Stimulated activated CD4-positive, alpha-beta T cell treated with anti-CD3 and anti-CD28 coated beads, Interleukin-4, amount 100 ng/mL, for 4 hours (primary cell): ENCODE measurements at regions not wholly inside any gene's neighbourhood (a gene's known extent, or its start where the extent isn't known, plus 50 kb on each side); places are given as distances from the start of the nearest gene placed in this dataset.

Experiments
- DNase-seq, 2 experiments: peaks; one replicate each; pipeline ENCODE4 v3.0.0-alpha.2; 2020

- no peak for DNase-seq
Observed at GRCh38 chr4:106764774-106765173, 271.3 kb downstream of the DKK2 start.

DNA sequence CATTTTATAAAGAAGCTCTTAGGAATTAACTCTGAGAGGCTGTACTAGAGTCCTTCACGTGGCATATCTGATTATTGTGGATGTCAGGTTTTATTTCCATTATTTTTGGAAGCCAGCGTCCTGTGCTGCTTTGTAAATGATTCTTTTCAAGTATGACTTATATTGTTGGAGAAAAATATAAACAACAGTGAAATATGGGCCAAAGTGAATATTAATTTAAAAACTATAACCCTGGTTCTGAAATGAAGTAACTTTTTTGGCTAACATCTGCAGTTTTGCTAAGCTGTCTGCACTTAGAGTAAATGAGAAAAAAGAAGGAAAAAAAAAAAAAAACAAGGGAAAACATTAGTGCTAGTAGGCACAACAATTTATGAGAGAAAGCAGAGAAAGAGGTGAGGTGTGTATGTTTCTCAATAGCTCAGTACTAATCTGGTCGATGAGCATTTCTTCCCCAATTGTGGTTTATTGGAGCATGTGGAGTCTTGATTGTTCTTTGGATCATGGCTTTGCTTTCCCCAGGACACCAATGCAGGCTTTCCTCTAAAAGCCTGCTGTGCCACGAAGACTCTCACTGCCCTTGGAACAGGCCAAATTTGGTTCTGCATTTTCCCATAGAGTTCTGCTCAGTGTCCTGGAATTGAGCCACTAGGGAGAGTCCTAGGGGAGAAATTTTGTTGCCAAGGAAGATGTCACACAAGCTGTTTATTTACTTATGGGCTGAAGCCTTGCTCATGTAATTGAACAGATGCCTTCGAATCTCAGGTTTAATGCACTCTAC is 273.3 kb downstream of the DKK2 start:
- no peak for DNase-seq

GRCh38 chr4:106753426-106753825 is 282.7 kb downstream of the DKK2 start:
- no peak for DNase-seq

GRCh38 chr4:106746451-106746850 is 289.7 kb downstream of the DKK2 start:
- no peak for DNase-seq

DNA sequence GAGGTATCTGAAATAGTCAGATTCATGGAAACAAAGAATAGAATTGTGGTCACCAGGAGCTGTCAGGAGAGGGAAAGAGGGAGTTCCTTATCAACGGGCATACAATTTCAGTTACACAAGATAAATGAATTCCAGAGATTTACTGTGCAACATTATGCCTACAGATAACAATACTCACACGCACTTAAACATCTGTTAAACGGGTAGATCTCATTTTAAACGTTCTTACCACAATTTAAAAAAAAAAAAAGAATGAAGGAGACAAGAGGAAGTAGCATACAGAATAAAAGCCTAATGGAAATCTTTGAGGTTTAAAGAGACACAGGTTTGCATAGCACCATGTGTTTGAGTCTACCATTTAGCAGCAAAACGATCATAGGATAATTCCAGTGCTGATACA is 298.0 kb downstream of the DKK2 start:
- no peak for DNase-seq

DNA sequence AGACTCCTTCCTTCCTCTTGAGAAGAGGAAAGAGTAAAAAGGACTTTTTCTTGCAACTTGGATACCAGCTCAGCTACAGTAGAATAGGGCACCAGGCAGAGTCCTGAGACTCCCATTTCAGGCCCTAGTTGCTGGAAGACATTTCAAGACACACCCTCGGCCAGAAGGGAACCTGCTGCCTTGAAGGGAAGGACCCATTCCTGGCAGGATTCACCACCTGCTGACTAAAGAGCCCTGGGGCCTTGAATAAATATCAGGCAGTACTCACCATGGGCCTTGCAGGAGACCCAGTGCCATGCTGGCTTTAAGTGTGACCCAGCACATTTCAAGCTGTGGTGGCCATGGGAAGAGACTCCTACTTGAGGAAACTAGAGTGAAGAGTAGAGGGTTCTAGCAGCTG is 317.6 kb downstream of the DKK2 start:
- DNase-seq = no peak

DNA sequence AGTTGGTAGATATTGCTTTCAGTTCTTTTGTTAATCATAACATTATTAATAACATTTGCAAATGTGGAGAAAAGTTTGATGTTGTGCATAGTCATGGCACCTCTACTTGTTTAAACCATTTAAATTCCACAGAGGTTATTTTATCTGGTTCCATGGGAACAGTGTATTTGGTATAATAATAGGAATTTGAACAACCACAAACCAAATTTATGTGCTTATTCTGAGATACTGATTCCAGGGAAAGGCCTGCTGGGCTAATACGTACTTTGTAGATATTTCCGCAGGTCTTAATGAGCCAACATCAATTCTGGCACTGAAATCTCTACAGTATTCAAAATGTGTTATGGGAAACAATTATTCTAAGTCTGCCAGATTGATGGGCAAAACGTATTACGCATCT is 319.0 kb downstream of the DKK2 start:
- no peak for DNase-seq

- no peak for DNase-seq
Observed at GRCh38 chr4:106715825-106716224, 320.3 kb downstream of the DKK2 start.

DNA sequence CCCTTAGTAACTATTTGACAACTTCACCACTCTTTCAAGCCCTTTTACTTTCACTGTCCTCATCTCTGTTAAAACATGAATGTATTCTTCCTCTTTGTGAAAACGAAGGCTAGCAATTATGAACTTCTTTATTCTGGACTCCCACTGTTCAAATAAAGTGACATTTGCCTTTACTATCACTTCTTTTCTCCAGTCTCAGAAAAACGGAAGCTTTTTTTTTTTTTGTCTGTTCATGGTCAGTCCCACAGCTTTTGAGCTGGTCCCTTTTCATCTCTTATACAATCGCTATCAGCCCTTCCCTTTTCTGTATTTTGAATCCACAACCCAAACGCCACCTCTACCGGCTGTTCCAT is 327.7 kb downstream of the DKK2 start:
- no peak for DNase-seq

DNA sequence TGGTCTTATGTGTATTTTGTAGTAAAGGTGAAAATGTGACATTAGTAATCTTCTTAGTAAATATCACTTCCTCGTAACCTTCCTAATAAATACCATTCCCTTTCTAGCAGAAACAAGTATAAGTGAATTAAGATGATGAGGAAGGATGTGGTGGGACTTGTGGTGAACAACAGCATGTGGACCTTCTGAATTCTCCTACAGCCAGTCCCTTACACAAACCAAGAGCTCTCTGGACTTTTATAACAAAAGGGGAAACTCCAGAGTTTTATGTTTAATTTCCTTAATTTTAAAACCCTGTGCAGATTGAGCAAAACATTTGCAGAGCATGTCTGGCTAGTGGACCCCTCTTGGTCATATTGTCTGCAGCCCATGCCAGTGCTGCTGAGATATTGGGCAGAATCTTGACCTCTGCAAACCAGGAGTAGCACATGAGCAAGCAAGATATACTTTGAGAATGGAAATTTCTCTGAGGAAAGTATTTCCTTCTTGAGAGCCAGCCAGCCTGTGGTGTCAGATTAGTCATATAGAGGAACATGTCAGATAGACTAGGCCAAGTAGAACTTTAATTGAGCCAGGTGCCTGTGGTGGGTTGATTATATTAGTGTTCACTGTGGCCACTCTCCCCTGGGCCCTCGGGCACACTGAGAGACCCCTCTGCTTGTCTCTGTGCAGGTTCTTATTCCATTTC is 328.2 kb downstream of the DKK2 start:
- DNase-seq = no peak

DNA sequence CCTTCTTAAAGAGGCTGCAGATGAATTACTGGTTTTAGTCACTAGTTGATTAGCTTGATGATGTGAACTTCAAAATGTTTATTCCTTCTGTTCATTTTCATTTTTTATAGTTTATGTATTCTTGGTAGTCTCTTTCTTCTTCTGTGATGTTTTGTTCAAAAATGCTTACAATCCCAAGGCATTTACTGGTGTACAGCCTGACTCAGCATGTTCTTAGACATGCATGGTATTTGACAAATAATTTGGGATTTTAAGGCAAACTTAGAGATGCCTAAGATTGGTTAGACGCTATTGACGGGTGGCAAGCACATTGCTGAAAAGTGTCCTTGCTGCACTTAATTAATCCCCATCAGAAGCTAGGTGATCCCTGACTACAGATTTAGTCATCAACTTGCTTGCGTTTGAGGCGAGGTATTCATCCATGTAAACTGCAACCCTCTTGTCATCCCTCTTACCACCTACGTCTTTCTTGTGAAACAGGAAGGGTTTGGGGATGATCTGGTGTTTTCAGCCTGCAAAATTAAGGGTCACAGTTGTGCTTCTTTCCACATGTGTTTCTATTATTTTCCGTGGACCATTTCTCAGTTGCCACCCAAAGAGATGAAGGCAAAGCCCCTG is 331.8 kb downstream of the DKK2 start:
- no peak for DNase-seq

DNA sequence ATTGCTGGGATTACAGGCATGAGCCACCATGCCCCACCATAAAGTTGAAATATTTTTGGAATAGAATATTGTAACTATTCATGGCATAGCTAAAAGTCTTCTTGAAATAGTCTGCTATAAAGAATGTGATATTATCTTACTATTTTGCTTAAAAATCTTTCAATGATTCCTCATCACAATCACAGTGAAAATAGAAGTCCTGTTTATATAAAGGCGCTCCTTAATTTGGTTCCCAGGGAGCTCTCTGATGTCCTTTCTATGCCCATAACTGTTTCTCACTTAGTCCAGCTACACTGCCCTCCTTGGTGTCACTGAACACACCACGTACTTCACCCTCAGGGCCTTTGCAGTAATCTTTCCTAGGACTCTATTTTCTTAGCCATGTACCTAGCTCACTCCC is 331.7 kb upstream of the GIMD1 start:
- DNase-seq = no peak

DNA sequence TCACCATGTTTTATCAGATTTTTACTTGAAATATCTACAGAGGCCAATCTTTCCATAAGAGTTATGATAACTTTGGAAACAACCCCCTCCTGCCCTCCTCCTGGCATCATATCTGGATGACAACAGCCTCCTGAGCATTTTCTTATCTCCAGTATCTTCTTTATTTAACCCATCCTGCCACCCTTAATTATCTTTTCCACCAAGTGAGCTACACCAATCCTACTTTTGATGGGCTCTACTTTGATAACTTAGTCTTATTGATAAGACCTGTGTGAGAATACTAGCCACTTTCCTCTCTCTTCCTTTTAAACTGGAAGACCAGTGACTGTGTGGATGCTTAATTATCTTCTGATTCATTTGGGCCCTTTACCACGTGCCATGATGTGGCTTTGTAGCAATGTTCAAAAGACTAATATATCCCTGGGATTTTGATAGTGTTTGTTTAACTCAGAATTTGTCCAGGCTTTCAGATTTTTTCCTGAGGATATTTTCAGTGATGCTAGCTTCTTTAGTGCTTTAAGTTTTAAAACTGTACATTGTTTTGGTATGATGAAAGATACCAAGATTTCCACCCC is 330.1 kb upstream of the GIMD1 start:
- no peak for DNase-seq

DNA sequence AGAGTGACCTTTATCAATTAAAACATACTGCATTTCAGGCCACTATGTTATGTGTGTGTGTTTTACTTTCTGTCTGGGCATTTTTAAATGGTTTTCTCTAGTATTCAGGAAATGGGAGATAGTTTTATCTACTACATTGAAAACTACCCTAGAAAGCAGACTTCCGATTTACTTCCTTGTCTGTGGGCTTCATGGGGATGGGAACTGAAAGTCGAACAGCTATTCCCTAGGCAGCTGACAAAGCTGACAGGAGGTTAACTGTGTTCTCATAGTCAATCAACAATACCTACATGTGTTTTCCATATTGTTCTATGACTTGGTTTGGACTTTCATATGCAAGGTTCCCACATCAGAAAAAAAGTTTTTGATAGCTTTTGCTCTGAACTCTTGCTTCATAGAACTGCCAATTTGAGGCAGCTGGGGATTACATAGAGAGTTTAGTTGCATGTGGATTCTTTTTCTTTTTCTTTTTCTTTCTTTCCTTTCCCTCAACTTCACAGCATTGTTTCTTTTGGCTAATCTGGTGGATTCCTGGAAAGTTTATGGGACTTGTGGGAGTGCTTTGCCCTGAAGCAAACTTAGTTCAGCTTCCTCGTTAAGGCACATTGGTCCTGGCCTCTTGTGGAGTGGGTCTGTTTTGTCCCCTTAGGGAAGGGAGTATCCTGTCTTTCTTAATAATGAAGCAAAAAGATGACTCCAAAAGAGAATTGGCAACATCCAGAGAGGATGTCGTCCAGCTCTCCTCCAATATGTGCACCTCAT is 327.1 kb upstream of the GIMD1 start:
- DNase-seq = no peak

GRCh38 chr4:106694232-106694631 is 325.7 kb upstream of the GIMD1 start:
- no peak for DNase-seq

DNA sequence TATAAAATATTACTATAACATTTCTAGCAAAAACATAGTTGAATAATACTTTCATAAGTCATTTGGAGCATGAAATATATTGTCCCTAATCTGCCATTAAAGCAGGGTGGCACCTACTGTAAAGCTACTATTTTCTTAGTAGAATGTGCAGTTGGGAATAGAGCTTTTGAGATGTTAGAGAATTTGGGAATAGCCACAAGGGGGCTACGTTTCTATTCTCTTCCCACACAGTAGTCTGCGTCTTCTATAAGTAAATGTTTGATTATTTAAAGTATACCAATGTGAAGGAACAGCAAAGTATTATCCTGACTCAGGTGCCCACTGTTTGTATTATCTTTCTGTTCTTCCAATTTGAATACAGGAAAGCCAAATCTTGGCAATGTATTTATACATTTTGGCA is 323.2 kb upstream of the GIMD1 start:
- DNase-seq = no peak

DNA sequence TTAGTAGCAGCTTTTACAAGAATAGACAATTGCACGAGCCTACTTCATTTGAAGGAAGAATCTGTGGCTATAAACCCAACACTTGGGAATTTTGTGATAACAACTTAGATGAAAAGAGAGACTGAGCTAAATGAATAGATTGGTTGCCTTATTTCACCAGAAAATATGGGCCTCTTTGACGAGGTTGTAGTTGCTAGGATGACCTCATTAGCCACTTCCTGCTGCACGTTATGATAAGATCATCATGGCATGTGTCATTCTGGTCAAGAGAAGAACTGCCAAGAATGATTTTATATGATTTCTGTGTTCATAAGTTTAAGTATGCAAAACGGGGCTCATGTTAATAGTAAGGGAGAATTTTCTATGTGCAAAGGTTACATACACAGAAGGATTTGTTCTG is 321.9 kb upstream of the GIMD1 start:
- no peak for DNase-seq

DNA sequence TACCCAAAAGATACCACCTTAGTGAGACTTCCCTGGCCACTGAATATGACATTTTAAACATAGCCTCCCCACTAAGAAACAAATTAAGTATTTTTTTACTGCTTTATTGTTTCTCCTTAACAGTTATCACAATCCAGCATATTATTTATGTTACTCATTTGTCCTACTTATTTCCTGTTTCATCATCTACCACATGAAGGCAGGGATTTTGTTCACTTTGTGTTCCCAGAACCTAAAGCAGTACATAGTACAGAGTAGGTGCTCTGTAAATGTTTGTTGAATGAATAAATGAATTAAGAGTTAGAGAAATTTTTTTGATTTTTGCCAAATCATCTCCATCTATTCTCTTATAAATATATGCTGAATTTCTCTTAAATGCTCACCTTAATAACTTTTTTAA is 318.4 kb upstream of the GIMD1 start:
- DNase-seq = no peak

DNA sequence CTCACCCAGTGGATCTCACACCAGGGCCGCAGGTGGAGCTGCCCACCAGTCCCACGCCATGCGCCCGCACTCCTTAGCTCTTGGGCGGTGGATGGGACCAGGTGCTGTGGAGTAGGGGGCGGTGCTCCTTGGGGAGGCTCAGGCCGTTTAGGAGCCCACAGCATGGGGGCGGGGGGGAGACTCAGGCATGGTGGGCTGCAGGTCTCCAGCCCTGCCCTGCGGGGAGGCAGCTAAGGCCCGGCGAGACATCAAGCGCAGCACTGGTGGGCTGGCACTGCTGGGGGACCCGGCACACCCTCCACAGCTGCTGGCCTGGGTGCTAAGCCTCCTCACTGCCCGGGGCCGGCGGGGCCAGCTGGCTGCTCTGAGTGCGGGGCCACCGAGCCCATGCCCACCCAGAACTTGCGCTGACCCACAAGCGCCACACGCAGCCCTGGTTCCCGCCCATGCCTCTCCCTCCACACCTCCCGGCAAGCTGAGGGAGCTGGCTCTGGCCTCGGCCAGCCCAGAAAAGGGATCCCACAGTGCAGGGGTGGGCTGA is 312.9 kb upstream of the GIMD1 start:
- DNase-seq = no peak

DNA sequence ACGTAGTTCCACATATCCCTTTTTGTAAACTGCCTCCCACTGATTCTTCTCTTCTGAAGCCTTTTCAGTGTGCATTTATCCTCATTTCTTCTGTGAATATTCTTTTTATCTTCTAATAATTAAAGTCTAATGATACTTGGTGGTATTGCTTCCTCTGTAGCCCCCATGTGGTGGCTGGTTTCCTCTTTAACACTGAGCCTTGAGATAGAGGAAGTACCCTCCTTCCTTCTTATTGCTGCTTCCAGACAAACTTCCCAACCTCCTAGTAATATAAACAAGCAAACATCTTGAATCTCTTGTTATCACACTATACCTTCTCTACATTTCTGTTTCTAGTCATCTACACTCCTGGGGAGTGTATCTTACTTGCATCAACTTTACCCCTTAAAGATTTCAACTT is 310.5 kb upstream of the GIMD1 start:
- DNase-seq = no peak

DNA sequence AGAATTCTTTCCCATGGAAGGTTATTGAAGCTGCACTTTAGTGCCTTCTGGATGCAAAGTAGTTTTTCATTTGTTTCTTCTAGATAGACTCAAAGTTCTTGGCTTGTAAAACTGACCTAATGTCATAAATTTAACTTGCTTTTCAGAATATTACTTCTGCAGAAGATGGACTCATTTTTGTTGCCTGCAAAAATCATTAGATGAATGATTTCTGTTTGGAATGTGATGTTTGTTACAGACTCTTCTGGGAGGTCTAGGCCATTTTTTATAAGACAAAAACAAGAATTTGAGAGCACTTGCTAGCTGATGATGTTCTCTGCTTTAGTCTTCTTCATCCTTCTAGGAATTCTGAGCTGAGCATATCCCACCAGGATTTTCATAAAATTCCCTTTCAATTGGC is 308.6 kb upstream of the GIMD1 start:
- DNase-seq = no peak

GRCh38 chr4:106676173-106676921 is 307.8 kb upstream of the GIMD1 start:
- no peak for DNase-seq
